ENCODE measurements at regions not wholly inside any gene's neighbourhood (a gene's known extent, or its start where the extent isn't known, plus 50 kb on each side); places are given as distances from the start of the nearest gene placed in this dataset.

DNA sequence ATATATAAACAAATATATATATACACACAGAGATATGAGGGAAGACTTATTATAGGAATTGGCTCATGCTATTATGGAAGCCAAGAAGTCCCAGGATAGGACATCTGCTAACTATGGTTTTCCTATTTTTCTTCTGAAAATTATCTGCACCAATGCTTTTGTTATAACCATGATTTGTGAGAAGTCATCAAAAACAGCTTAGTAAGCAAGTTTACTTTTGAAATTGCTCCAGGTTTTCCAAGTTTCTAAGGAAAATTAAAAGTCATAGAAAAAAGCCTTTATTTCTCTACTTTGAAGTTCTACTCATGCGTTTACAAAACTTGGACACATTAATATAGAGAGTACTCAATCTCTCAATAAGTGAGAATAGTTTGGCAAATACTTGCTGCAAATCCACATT is 213.1 kb downstream of the TRAM1L1 start:
- DNase-seq, result no peak

DNA sequence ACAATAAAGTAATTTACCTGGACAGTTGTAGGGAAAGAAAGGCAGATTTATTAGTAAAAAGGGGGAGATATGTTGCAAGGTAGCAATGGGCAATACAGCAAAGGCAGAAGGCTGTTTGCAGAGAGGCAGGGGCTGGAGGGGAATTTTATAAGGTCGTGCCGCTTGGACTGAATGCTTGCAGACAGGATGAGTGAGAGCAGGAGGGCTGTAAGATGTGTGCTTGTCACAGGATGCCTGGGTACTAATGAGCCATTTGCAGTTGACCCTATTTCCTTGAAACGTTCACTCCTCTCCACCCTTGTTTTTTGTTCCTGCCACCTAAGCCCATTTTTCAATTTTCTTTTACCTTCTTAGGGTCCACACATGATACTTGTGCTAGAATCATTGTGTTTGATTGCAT is 214.7 kb downstream of the TRAM1L1 start:
- no peak for DNase-seq

DNA sequence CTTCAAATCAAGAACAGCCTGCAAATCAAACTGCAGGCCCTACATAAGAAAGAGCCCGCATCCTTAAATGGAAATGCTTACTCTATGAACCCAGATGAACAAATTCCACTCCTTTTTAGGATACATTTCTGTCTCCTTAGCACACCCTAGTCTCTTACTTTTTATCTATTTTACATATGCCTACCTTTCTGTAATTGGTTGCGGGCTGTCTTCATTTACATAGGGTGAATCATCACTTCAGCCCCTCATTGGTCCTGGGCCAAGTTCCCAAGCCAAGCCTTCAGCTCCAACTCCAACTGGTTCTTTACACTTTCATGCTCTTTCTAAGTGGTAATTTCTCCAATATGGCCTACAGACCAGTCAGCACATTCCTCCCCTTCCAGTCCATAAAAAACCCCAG is 219.3 kb downstream of the TRAM1L1 start:
- DNase-seq, result no peak

DNA sequence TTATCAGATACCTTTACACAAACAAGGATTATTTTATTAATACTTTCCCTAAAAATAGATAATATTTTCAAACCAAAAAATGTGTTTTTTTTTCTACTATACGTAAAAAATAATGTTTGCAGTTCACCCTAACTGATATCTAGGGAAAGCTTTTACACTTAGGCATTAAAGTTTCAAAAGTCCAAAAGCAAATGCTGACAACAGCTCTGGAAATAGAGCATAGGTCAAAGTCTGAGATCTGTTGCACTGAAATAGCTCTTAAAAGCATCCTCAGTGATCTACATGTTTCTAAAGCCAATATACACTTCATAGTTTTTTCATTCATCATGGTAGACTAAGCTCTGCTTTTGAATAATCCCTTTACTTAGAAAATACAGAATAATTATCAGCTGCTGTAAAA is 222.8 kb downstream of the TRAM1L1 start:
- no peak for DNase-seq

DNA sequence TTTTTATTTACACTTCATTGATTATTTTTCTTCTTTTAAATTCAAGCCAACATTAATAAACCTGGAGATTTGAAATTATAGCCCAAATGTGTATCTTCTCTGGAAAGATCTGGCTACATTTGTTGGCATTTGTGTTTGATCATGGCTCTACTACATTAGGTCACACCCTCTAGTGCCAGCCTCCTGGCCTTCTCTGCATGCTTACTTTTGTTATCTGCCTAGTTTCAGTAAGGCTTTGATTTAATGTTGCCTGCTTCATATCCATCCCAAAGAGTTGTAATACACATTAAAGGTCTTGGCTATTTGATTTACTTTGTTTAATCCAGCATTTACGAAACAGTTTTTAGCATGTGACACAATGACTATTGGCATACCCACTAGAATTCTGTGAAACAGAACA is 224.5 kb downstream of the TRAM1L1 start:
- DNase-seq, result no peak

DNA sequence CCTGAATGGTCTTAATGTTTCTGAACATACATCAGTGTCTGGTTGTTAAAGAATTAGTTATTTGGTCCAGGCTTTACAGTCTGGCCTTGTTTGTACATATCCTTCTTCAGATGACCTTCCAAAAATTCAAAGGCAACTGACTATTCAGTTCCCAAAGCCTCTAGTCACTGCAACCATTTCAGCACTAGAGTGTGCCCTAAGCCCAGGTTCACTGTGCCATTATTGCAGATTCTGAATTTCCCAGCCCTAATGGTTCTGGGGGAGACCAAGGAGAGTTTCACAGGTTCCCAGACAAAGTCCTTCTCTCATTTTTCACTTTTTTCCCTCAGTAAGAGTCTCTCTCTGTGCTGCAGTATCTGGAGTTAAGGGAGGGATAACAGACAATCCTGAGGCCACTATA is 235.8 kb downstream of the TRAM1L1 start:
- no peak for DNase-seq

DNA sequence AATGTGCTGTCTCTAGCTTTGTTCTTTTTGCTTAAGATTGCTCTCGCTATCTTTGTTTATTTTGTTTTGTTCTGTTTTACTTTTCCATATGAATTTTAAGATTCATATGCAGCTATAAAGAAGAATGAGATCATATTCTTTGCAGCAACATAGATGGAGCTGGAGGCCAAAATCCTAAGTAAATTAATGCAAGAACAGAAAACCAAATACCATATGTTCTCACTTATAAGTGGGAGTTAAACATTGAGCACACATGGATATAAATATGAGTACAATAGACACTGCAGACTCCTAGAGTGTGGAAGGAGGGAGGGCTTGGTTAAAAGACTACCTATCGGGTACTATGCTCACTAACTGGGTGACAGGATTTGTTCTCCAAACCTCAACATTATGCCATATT is 237.8 kb downstream of the TRAM1L1 start:
- DNase-seq, result no peak

DNA sequence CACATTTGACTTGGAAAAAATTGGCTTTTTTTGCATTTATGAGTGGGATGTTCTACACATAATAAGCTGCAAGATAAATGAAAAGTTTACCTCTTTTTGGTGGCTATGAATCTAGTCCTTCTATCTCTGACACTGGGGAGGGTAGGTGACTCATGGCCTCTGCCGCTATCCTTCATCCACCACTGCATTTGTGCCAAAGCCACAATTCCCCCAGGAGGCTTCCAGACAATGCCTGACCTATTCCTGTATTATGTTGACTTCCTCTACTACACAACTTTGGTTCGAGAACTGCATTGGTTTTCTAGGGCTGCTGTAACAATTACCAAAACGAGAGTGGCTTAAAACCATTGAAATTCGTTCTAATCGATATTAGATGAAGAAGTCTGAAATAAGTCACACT is 245.6 kb downstream of the TRAM1L1 start:
- no peak for DNase-seq

DNA sequence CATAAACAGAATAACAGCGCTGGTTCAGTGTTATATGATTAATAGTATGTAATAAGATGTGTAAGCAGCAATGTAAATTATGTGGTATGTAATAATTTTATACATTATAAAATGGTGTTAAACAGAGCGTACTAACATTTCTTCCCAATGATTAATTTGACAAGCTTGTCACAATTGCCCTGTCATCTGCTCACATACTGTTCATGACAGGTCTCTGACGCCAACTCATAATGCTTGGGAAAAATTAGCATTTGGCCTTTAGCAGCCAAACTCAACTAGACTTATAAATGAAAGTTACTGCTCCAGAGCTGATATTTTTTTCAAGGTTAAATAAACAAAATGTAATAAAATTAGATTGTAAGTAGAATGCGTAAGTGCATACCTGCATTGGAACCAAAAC is 246.8 kb downstream of the TRAM1L1 start:
- no peak for DNase-seq

DNA sequence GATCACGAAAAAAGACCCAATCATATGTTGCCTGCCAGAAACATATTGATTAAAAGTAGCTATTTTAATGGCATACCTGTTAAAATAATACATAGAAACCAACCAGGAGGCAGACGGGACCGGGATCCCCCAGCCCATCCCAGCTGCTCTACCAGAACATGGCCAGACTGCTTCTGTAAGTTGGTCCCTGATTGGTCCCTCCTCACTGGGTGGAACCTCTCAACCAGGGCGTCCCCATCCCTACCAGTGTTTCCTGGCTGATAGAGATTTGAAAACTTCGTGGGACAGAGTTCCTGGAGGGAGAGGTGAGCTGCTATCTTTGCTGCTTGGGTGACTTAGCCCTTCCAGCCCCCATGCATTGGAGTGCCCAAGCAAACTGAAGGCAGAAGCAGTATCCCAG is 256.2 kb downstream of the TRAM1L1 start:
- DNase-seq, result no peak

DNA sequence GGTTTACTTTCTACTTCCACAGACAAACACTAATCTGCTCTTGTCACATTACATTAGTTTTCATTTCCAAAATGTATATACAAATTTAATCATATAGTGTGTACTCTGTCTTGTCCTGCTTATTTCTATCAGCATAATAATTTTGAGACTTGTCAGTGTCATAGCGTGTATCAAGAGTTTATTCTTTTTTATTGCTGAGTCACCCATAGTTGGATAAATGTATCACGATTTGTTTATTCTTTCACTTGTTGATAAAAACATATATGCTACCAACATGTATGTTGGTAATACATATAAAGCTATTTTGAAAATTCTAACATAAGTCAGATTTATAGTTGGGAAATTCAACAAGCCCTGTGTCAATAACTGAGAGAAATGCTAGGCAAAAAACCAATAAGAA is 261.2 kb downstream of the TRAM1L1 start:
- no peak for DNase-seq

DNA sequence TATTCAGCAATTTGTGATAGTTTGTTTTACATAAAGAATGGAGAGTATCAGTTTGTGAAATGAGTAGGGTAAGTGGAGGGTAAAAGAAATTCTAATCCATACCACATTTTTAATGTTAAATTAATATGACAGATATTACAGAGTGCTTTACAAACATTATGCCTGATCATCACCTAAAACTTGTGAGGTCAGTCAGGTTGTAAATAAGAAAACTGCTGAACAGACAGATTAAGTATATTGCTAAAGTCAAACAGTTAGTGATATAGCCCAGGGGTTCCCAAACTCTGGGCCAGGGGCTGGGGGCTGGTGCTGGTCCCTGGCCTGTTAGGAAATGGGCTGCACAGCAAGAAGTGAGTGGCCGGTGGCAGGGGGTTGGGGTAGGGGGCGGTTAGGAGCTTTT is 273.6 kb downstream of the TRAM1L1 start:
- DNase-seq, result no peak

DNA sequence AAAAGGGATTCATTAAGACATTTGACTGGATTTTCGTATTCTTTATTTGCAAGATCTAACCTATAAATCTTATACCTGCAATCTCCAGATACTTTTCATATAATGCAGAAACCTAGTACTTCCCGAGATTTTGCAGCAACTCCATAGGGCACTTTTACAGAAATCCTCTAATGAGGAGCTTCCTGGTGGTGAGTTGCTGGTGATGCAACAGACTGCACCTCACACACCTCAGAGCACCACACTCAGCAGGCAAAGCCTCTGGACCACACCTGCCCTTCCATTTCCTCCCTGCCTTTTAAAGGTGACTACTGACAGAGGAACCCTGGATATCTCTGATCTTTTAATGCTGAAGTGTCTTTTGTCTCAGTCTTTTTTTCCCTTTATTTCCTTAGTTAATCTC is 289.4 kb downstream of the TRAM1L1 start:
- no peak for DNase-seq

DNA sequence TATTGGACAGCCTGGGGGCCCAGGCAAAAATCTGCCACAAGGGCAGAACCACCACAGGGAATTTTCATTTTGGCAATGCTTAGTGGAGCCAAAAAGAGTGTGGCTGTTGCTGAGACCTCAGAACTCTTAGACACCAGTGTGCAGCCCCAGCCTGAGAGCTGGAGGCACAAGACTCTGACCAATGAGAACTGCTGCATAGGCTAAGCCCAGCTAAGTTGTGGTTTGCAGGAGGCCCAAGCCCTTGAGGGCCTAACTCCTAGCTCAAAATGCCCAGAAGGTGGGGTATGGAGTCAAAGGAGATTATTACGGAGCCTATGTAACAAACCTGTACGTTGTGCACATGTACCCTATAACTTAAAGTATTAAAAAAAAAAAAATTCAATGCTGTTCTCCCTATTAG is 296.7 kb downstream of the TRAM1L1 start:
- DNase-seq, result no peak

DNA sequence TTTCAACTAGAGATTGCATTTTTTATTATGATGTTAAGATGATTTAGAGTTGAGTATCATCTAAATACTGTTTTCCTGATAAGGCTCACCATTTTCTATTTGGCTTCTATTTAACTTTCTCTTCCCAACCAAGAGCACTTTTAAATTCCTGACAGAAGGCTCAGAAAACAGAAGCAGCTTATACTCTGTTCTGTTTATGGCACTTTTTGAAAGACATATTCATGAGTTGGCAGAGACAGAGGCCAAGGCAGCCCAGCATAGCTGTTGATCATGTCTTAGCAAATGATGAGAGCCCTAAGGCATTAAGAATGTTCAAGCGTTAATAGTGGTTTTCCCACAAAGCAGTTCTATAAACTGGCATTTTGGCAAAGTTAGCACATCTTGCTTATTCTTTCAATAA is 330.3 kb downstream of the TRAM1L1 start:
- no peak for DNase-seq

DNA sequence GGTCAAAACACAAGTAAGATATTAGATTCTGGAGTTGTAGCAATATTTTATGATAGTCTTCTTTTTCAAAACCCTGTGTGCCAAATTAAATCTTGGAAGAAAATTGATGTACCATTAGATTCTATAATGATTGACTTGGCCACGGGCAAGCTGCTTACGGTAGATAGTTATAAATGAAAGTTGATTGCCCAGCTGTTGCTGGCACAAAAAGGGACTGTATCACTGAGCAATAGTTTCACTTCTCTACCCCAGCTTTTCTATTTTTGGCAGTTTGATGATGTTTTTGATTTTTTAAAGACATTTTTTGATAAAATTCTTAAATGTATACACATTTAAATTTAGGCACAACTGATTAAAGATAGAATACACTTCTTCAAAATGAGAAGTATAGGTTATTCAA is 333.3 kb downstream of the TRAM1L1 start:
- DNase-seq, result no peak

DNA sequence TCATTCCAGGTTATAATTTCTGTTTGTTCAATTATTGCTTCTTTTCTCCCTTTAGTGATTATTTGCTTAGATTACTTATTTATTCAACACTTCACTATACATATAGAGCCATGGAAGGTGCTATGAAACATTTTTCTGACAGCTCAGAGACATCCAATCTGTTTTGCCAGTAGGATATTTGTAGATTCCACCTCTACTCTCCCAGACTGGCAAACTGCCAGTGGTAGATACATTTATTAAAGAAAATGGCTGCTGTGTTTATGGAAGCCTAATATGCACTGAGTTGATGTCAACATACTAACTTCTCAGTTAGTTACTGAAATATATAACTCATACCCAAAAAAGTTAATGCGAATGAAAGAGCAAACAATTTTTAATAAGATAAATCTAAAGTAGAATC is 348.6 kb downstream of the TRAM1L1 start:
- DNase-seq, result peak; percentile 2

DNA sequence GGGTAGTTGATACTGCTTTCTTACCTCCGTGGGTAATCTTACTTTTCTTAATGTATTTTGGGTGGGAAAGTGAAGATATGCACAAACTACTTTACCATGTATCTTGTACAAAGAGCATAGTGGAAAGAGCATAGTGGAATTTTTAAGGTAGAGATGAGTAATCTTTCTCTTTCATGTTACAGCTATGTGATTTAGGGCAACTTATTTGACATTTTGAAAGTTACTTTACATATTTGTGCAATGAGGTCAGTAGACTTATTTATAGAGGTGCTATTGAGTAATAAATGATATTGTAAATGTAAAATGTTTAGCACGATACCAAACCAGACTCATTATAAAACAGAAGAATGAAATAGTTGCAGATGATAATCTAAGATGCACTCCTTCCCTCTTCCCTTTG is 351.2 kb downstream of the TRAM1L1 start:
- no peak for DNase-seq

DNA sequence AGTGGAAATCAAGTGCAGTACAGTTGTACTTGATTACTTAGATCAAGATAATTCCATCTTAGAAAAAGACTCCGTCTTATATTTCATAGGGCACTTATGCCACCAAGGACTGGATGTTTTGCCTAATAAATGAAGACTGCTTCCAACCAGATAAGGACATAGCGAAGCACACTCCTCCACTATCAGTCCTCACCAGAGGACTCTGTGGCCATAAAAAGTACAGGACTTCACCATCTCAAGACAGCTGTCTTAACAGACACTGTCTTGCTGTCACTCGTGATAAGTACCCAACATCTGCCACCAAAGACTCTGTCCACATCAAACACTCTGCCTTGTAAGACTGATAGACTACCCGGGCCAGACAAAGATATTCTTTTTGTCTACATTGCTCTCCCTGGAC is 352.0 kb downstream of the TRAM1L1 start:
- DNase-seq, result no peak

DNA sequence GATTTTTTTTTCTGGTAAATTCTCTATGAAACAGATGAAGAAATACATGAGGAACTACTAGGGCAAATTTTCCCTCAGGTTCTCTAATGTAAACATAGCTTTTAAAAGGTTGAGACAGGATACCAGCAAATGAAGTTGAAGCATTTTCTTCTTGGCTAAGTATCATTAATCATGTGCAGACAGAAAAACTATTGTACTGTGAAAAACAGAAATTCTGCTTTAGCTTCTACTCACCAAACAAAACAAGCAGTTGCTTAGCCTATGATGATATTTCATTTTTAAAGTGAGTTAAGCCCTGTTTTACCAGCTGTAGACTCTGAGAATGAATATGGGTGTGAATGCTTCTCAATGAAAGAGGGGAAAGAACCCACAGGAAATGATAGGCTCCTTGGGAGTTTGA is 358.9 kb downstream of the TRAM1L1 start:
- peak; percentile 1 for DNase-seq

DNA sequence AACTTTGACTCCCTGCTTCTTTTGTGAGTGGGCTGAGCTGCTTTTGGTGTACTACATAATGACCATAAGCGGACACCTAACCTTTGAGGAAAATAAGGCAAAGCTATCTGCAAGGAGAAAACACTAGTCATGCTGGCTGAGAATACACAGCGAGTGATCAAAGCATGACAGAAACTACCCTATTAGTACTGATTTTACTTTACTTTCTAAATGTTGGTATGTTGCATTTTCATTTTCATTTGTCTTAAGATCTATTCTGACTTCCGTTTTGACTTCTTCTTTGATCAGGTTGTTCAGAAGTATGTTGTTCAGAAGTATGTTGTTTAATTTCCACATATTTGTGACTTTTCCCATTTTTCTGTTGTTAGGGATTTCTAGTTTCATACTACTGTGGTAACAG is 361.1 kb downstream of the TRAM1L1 start:
- DNase-seq, result no peak

DNA sequence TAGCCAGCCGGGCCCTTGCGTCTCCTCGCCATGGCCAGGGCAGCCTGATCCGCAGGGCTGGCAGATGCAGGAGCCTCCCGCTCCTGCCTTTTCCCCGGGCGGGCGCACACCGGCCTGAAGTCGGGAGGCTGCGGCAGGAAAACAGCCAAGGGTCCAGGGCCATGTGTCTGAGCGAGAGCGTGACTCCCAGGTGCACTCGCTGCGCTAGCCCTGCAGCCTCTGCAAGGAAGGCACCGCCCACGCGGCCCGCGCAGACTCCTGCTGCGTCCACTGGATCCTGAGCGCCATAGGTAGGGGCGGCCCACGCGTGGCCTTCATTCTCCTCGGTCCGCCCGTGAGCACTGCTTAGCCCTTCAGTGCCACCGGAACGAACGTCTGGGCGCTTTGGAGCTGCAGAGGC is 379.9 kb downstream of the TRAM1L1 start:
- DNase-seq, result no peak

DNA sequence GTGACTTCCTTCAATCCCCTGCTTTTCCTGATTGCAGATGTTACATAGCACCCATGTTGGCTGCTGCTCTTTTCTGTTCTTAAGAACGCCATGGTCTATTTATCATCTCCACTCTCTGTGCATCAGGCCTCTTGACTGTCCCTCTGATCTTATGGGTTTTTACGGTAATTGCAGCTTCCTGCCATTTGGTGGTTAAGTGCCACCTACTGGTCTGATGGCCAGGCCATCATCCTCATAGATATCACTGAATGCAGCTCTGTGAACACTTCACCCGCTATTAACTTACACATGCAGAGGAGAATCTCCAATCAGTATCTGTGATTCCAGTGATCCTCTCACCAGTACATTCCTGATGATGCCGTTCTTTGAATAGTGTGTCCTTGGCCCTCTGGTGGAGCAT is 382.4 kb downstream of the TRAM1L1 start:
- no peak for DNase-seq

DNA sequence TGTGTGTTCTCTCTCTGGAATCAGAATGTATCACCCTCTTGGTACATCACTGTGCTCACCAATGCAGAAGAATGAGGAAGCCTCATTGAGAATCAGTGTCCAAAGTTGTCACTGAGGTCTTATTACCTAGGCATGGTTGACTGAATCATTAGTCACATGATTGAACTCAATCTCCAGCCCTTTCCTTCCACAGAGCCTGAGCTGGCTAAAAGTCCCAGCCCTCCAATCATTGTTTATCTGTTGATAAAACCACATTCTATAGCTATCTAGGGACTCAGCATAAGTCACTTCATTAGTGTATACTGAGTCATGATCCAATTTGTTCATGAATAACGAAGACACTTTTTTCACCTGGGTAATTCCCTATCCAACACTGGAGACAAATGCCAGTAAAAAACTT is 396.8 kb downstream of the TRAM1L1 start:
- DNase-seq, result no peak

DNA sequence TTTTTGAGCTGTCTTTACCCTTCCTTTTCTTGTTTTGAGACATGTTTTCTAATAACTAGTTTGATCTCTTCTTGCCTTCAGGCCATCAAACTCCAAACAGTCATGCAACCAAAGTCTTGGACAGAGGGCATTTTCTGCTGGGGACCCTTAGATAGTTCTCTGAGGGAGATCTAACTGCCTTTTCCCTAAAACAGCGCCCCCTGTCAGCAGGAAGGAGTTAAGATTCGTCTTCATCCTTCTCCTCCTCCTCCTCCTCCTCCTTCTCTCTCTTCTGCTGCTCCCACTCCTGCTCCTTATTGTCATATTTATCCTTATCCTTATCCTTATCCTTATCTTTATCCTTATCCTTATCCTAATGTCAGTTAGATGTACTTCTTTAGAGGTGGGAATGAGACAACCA is 417.2 kb downstream of the TRAM1L1 start:
- no peak for DNase-seq

DNA sequence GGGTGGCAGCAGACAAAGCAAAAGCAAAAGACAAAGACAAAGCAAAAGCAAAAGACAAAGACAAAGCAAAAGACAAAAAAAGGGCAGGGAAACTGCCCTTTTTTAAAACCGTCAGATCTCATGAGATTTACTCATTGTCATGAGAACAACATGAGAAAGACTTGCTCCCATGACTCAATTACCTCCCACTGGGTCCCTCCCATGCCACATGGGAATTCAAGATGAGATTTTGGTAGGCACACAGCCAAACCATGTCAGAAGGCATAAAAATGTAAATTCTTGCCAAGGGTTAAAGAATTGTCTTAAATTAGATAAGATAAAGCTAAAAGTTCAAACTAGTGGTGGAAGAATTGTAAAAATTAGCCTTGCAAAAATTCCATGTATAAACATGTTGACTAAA is 419.7 kb downstream of the TRAM1L1 start:
- DNase-seq, result no peak
